VCaP (cell line): ENCODE measurements at regions not wholly inside any gene's neighbourhood (a gene's known extent, or its start where the extent isn't known, plus 50 kb on each side); places are given as distances from the start of the nearest gene placed in this dataset.

ENCODE experiments used
- H3K27ac ChIP-seq: fragments of 450-650 bp; 2 replicates; pipeline ENCODE4 v1.5.1; 2017
- CTCF ChIP-seq: fragments of 450-650 bp; conservative IDR thresholded peaks from 2 replicates; pipeline ENCODE4 v1.5.1; 2017; ENCODE audit warnings: mild to moderate bottlenecking, moderate library complexity

GRCh38 chr7:25947669-25948516 lies 204.1 kb upstream of the NFE2L3 start:
- no peak for TF ChIP-seq CTCF
- H3K27ac ChIP-seq, result no peak overlapping the region

GRCh38 chr7:25949736-25950487 lies 202.1 kb upstream of the NFE2L3 start:
- peak overlapping the region; percentile 96 for H3K27ac ChIP-seq
- TF ChIP-seq CTCF, result peak; percentile 49

GRCh38 chr7:25950488-25951413 lies 201.2 kb upstream of the NFE2L3 start:
- no peak for TF ChIP-seq CTCF
- peak overlapping the region; percentile 96 for H3K27ac ChIP-seq

GRCh38 chr7:25951414-25952260 lies 200.4 kb upstream of the NFE2L3 start:
- H3K27ac ChIP-seq, result peak overlapping the region; percentile 96
- no peak for TF ChIP-seq CTCF

- H3K27ac ChIP-seq, result peak overlapping the region; percentile 96
Observed at GRCh38 chr7:25952261-25953057, 199.5 kb upstream of the NFE2L3 start.

More at GRCh38 chr7:25952261-25953057, 199.5 kb upstream of the NFE2L3 start:
- TF ChIP-seq CTCF, result no peak
